H9 (cell line): ENCODE measurements at regions not wholly inside any gene's neighbourhood (a gene's known extent, or its start where the extent isn't known, plus 50 kb on each side); places are given as distances from the start of the nearest gene placed in this dataset.
A peak's percentile ranks its signal among the peaks of the same experiment; 100 is the strongest.

Experiments used
- DNase-seq: peaks from one replicate; pipeline ENCODE4 v3.0.0-alpha.2; 2017
- H2AFZ ChIP-seq: one replicate; pipeline ENCODE4 v1.6.1; 2013; ENCODE audit warnings: mild to moderate bottlenecking, low read length, control low read depth, moderate library complexity
- H2AK5ac ChIP-seq: 2 replicates; pipeline ENCODE4 v1.6.1; 2013; ENCODE audit warnings: low read length, control low read depth, mixed read lengths; ENCODE audit not compliant: insufficient read length
- H2BK120ac ChIP-seq: one replicate; pipeline ENCODE4 v1.6.1; 2013; ENCODE audit warnings: low read depth, mild to moderate bottlenecking, low read length, control low read depth, inconsistent platforms; ENCODE audit not compliant: poor library complexity, severe bottlenecking
- H2BK12ac ChIP-seq: 2 replicates; pipeline ENCODE4 v1.6.1; 2013; ENCODE audit warnings: low read length, control low read depth, mixed read lengths, low read depth; ENCODE audit not compliant: insufficient read length
- H2BK15ac ChIP-seq: 2 replicates; pipeline ENCODE4 v1.6.1; 2013; ENCODE audit warnings: low read depth, low read length, control low read depth
- H2BK20ac ChIP-seq: one replicate; pipeline ENCODE4 v1.6.1; 2013; ENCODE audit warnings: low read depth, mild to moderate bottlenecking, low read length, control low read depth, inconsistent platforms; ENCODE audit not compliant: poor library complexity, severe bottlenecking
- H2BK5ac ChIP-seq: 2 replicates; pipeline ENCODE4 v1.6.1; 2013; ENCODE audit warnings: low read length, control low read depth, mixed read lengths; ENCODE audit not compliant: insufficient read length
- H3K14ac ChIP-seq: 2 replicates; pipeline ENCODE4 v1.6.1; 2013; ENCODE audit warnings: low read length, control low read depth; ENCODE audit not compliant: insufficient read depth
- H3K18ac ChIP-seq: 2 replicates; pipeline ENCODE4 v1.6.1; 2013; ENCODE audit warnings: low read depth, mild to moderate bottlenecking, mixed read lengths, low read length, control low read depth; ENCODE audit not compliant: insufficient read length
- H3K23ac ChIP-seq: 2 replicates; pipeline ENCODE4 v1.6.1; 2013; ENCODE audit warnings: low read length, control low read depth, mixed read lengths, low read depth; ENCODE audit not compliant: insufficient read length
- H3K23me2 ChIP-seq: 2 replicates; pipeline ENCODE4 v1.6.1; 2013; ENCODE audit warnings: low read depth, mild to moderate bottlenecking, mixed read lengths, low read length, control low read depth; ENCODE audit not compliant: insufficient read length, poor library complexity, severe bottlenecking
- H3K27ac ChIP-seq: 2 replicates; pipeline ENCODE4 v1.5.1; 2013; ENCODE audit warnings: low read length, control low read depth, mixed read lengths, low read depth; ENCODE audit not compliant: insufficient read length
- H3K27me3 ChIP-seq: 2 replicates; pipeline ENCODE4 v1.6.1; 2013; ENCODE audit warnings: low read length, control low read depth, inconsistent platforms; ENCODE audit not compliant: insufficient read depth
- H3K4ac ChIP-seq: 2 replicates; pipeline ENCODE4 v1.6.1; 2013; ENCODE audit warnings: low read depth, mild to moderate bottlenecking, control low read depth, inconsistent platforms, low read length, moderate library complexity
- H3K4me1 ChIP-seq: 2 replicates; pipeline ENCODE4 v1.6.1; 2013; ENCODE audit warnings: low read length, control low read depth, inconsistent platforms; ENCODE audit not compliant: insufficient read depth
- H3K4me2 ChIP-seq: 2 replicates; pipeline ENCODE4 v1.6.1; 2013; ENCODE audit warnings: low read length, control low read depth, mixed read lengths; ENCODE audit not compliant: insufficient read length, insufficient read depth
- H3K56ac ChIP-seq: 2 replicates; pipeline ENCODE4 v1.6.1; 2013; ENCODE audit warnings: low read depth, mild to moderate bottlenecking, mixed read lengths, low read length, control low read depth; ENCODE audit not compliant: insufficient read length
- H3K79me1 ChIP-seq: 2 replicates; pipeline ENCODE4 v1.6.1; 2013; ENCODE audit warnings: low read depth, mild to moderate bottlenecking, moderate library complexity, low read length, control low read depth, inconsistent platforms; ENCODE audit not compliant: insufficient read depth, poor library complexity, severe bottlenecking
- H3K79me2 ChIP-seq: 2 replicates; pipeline ENCODE4 v1.6.1; 2013; ENCODE audit warnings: low read length, control low read depth, inconsistent platforms; ENCODE audit not compliant: insufficient read depth
- H3K9ac ChIP-seq: 2 replicates; pipeline ENCODE4 v1.6.1; 2013; ENCODE audit warnings: low read length, control low read depth, mixed read lengths; ENCODE audit not compliant: insufficient read length; ENCODE audit errors: extremely low read depth
- H3K9me3 ChIP-seq: one replicate; pipeline ENCODE4 v1.6.1; 2013; ENCODE audit warnings: low read depth, low read length, inconsistent platforms; ENCODE audit not compliant: control insufficient read depth
- H3T11ph ChIP-seq: one replicate; pipeline ENCODE4 v1.6.1; 2013; ENCODE audit warnings: mild to moderate bottlenecking, low read length, control low read depth, inconsistent platforms
- H4K20me1 ChIP-seq: one replicate; pipeline ENCODE4 v1.6.1; 2013; ENCODE audit not compliant: control insufficient read depth, insufficient read length, insufficient read depth
- H4K5ac ChIP-seq: 2 replicates; pipeline ENCODE4 v1.6.1; 2013; ENCODE audit warnings: low read depth, mild to moderate bottlenecking, mixed read lengths, low read length, control low read depth; ENCODE audit not compliant: insufficient read length
- H4K8ac ChIP-seq: replicated peaks from 2 replicates; pipeline ENCODE4 v1.6.1; 2013; ENCODE audit warnings: low read length, control low read depth, mixed read lengths, low read depth; ENCODE audit not compliant: insufficient read length
- H4K91ac ChIP-seq: 2 replicates; pipeline ENCODE4 v1.6.1; 2013; ENCODE audit warnings: low read depth, mild to moderate bottlenecking, moderate library complexity, mixed read lengths, low read length, control low read depth; ENCODE audit not compliant: insufficient read length
- H3K27ac Mint-ChIP-seq, 3 experiments: 2 replicates in 2 of 3; 3 replicates in 1 of 3; pipeline ENCODE4 v1.8.0; 2020 to 2021; ENCODE audit warnings: mixed read lengths in 3 of 3, mild to moderate bottlenecking in 1 of 3, moderate library complexity in 1 of 3
- H3K27me3 Mint-ChIP-seq: 2 replicates; pipeline ENCODE4 v1.8.0; 2021; ENCODE audit warnings: low read depth, mild to moderate bottlenecking, moderate library complexity, mixed read lengths
- H3K36me3 Mint-ChIP-seq, 3 experiments: 2 replicates in 2 of 3; 3 replicates in 1 of 3; pipeline ENCODE4 v1.8.0; 2020 to 2021; ENCODE audit warnings: low read depth in 3 of 3, mixed read lengths in 3 of 3; ENCODE audit not compliant: insufficient read depth in 1 of 3
- H3K4me1 Mint-ChIP-seq, 2 experiments: 2 replicates each; pipeline ENCODE4 v1.8.0; 2020; ENCODE audit warnings: mixed read lengths in 2 of 2
- H3K4me3 Mint-ChIP-seq, 2 experiments: 2 replicates in 1 of 2; 3 replicates in 1 of 2; pipeline ENCODE4 v1.8.0; 2020 to 2021; ENCODE audit warnings: mild to moderate bottlenecking in 2 of 2, mixed read lengths in 2 of 2, moderate library complexity in 1 of 2
- H3K9me3 Mint-ChIP-seq, 2 experiments: 2 replicates in 1 of 2; 3 replicates in 1 of 2; pipeline ENCODE4 v1.8.0; 2020; ENCODE audit warnings: mild to moderate bottlenecking in 2 of 2, mixed read lengths in 2 of 2, moderate library complexity in 1 of 2
- CTCF ChIP-seq: fragments of 200-600 bp; sonication (generic); conservative IDR thresholded peaks from 3 replicates; pipeline ENCODE4 v1.8.0; 2021; ENCODE audit warnings: antibody characterized with exemption, mild to moderate bottlenecking
- WGBS: extraction: QIAGEN DNeasy Blood & Tissue Kit; methylation state at CpG from one replicate; pipeline ENCODE4 v1.1.7; 2013; ENCODE audit warnings: missing lambda C conversion rate, low lambda C conversion rate, mixed read lengths; ENCODE audit not compliant: insufficient read length; ENCODE audit errors: extremely low coverage; 5-methylcytosine and 5-hydroxymethylcytosine counted together

- no peak overlapping the region for H2BK12ac ChIP-seq
- H3K56ac ChIP-seq: no peak overlapping the region
- H4K5ac ChIP-seq: no peak overlapping the region
- Mint-ChIP-seq H3K27me3 (no peaks in the 10 kb centered on the region; the same call in none of the 2 replicates), H3K27ac (0 out of 7 replicates have a peak overlapping the region, but pooled peaks of 1 of the 3 experiments have one; percentile 6), H3K4me3 (no peak overlapping the region), H3K36me3 (peaks cover 0 to 11% (median 1%) of the 10 kb centered on the region in 3 experiments; a peak in 4 of 7 replicates), H3K9me3 (peaks cover 5 to 14% of the 10 kb centered on the region in 2 experiments; a peak in 3 of 5 replicates), H3K4me1 (peaks cover 8 to 20% of the 10 kb centered on the region in 2 experiments)
- H3K4me1 ChIP-seq: no peaks in the 10 kb centered on the region
- no CpG with 5 or more reads among the region's 1 CpG for WGBS
- H3K23me2 ChIP-seq: no peaks in the 10 kb centered on the region
- H2BK20ac ChIP-seq: no peak overlapping the region
- no peak overlapping the region for H3K14ac ChIP-seq
- H3K4me2 ChIP-seq: no peak overlapping the region
- H3K9ac ChIP-seq: no peak overlapping the region
- no peaks in the 10 kb centered on the region for H3K9me3 ChIP-seq
- no peak for TF ChIP-seq CTCF
- no peak overlapping the region for H2BK5ac ChIP-seq
- H3T11ph ChIP-seq: no peak overlapping the region
- no peak overlapping the region for H3K23ac ChIP-seq
- H3K4ac ChIP-seq: no peak overlapping the region
- no peak overlapping the region for H2BK120ac ChIP-seq
- H4K91ac ChIP-seq: no peak overlapping the region
- DNase-seq: no peak
- H3K79me1 ChIP-seq: no peaks in the 10 kb centered on the region
- no peak overlapping the region for H3K18ac ChIP-seq
- H2AK5ac ChIP-seq: no peak overlapping the region
- no peak overlapping the region for H2AFZ ChIP-seq
- no peaks in the 10 kb centered on the region for H4K20me1 ChIP-seq
- H4K8ac ChIP-seq: no peak overlapping the region
- H3K27ac ChIP-seq: no peak overlapping the region
- H2BK15ac ChIP-seq: no peak overlapping the region
- H3K27me3 ChIP-seq: no peaks in the 10 kb centered on the region
- no peaks in the 10 kb centered on the region for H3K79me2 ChIP-seq
Observed at GRCh38 chr14:65261425-65261920, 151.1 kb upstream of the FUT8 start.
